ENCODE measurements at regions not wholly inside any gene's neighbourhood (a gene's known extent, or its start where the extent isn't known, plus 50 kb on each side); places are given as distances from the start of the nearest gene placed in this dataset.

- Histone ChIP-seq H3K4me3 (no peak overlapping the region), H3K9me3 (no peaks in the 10 kb centered on the region), H3K27me3 (ENCODE audit: insufficient read depth in 3 of 3, low read length in 2 of 3) (peaks cover 0 to 7% (median 3%) of the 10 kb centered on the region in 3 donors), H3K27ac (no peak overlapping the region), H3K36me3 (ENCODE audit: insufficient read depth in 1 of 2, low read depth in 1 of 2) (no peaks in the 10 kb centered on the region), H3K4me1 (no peaks in the 10 kb centered on the region)
- TF ChIP-seq CTCF (IDR thresholded peaks at IDR 0.05): no peak
- DNase-seq (no peak), ATAC-seq (no peak)
- intact Hi-C loops (cut with DNase I): no loop called here
These were observed 104.4 kb upstream of the MOCS1 start for GRCh38 chr6:40038626-40039025.

- no peaks in the 10 kb centered on the region for H3K4me1 ChIP-seq
- H3K27me3 ChIP-seq (ENCODE audit: insufficient read depth in 3 of 3, low read length in 2 of 3): peaks cover 0 to 7% (median 3%) of the 10 kb centered on the region in 3 donors
- H3K4me3 ChIP-seq: no peak overlapping the region
- no peak for DNase-seq
- no peak for TF ChIP-seq CTCF (IDR thresholded peaks at IDR 0.05)
- no peak for ATAC-seq
- no peaks in the 10 kb centered on the region for H3K9me3 ChIP-seq
- intact Hi-C loops (cut with DNase I): no loop called here
- H3K36me3 ChIP-seq (ENCODE audit: insufficient read depth in 1 of 2, low read depth in 1 of 2): no peaks in the 10 kb centered on the region
- no peak overlapping the region for H3K27ac ChIP-seq
These were observed 103.0 kb upstream of the MOCS1 start for GRCh38 chr6:40037271-40037670.

DNA sequence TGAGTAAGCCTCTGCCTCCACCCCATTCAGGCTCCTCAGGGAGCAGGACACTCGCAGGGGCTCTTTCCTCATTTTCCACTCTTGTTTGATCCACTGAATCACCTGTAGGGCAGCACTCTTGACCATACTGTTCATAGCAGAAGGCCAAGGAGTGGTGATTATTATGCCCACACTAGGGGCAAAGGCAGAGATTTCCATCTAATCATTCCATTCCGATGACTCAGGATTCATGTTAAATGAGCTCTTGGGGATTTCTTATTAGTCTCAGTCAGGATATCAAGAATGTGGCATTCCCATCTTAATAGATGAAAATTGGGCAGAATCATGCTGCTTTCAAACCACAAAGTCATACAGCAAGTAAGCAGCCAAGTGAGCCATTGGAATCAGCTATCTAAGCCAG lies 101.9 kb upstream of the MOCS1 start:
- intact Hi-C loops (cut with DNase I): no loop called here
- no peak overlapping the region for H3K4me3 ChIP-seq
- WGBS, 3 donors: 54 to 61% (median 60%) methylated on average over 2 of the region's 2 CpGs
- DNase-seq (no peak), ATAC-seq (no peak)
- H3K27me3 ChIP-seq (ENCODE audit: insufficient read depth in 3 of 3, low read length in 2 of 3): peaks cover 0 to 7% (median 3%) of the 10 kb centered on the region in 3 donors
- H3K36me3 ChIP-seq (ENCODE audit: insufficient read depth in 1 of 2, low read depth in 1 of 2): no peaks in the 10 kb centered on the region
- no peak overlapping the region for H3K27ac ChIP-seq
- TF ChIP-seq CTCF (IDR thresholded peaks at IDR 0.05): no peak
- no peaks in the 10 kb centered on the region for H3K9me3 ChIP-seq
- H3K4me1 ChIP-seq: no peaks in the 10 kb centered on the region

DNA sequence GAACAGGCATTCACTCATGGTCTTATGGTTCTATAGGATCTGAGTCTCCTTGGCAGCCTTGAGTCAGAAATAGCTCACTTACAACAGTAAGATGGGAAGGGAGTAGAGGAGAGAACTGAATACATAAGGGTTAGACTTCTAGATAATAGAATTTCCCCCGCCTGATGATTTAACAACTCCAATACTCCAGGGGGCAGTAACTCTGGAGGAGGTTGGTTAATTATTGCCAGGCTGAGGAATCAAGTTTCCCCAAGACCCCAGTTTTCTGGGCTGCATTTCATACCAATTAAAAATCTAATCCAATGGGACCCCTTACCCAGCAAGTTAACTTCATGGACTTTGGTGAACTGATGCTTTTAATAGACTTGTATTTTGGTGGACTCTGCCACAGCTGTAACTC lies 94.2 kb upstream of the MOCS1 start:
- no peaks in the 10 kb centered on the region for H3K36me3 ChIP-seq (ENCODE audit: insufficient read depth in 1 of 2, low read depth in 1 of 2)
- DNase-seq (no peak), ATAC-seq (no peak)
- 73 to 94% (median 79%) methylated on average over 1 of the region's 1 CpG for WGBS, 3 donors
- H3K9me3 ChIP-seq: no peaks in the 10 kb centered on the region
- intact Hi-C loops (cut with DNase I): no loop called here
- H3K4me1 ChIP-seq: no peaks in the 10 kb centered on the region
- H3K4me3 ChIP-seq: no peak overlapping the region
- no peak for TF ChIP-seq CTCF (IDR thresholded peaks at IDR 0.05)
- no peak overlapping the region for H3K27ac ChIP-seq
- peaks cover 0 to 5% (median 0%) of the 10 kb centered on the region in 3 donors for H3K27me3 ChIP-seq (ENCODE audit: insufficient read depth in 3 of 3, low read length in 2 of 3)

DNA sequence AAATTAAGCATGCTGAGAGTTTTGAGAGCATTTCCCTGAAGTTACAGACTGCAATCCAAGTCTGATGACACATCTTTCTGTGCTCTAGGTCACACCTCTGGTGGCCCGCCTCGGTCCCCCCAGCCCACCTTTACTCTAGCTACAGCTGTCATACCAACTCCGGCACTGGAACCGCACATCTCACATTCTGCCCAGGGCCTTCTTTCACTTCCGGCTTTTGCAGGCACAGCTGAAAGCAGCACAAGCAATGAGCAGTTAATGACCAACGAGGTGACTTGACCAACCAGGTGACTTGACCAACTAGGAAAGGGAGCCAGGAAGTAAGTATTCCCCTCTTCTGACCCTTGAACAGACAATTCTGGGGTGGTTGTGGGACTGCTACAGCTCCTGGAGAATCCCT lies 88.6 kb upstream of the MOCS1 start:
- DNase-seq (no peak), ATAC-seq (no peak)
- H3K27ac ChIP-seq: no peak overlapping the region
- 82 to 87% (median 86%) methylated on average over 6 of the region's 6 CpGs for WGBS, 3 donors
- H3K9me3 ChIP-seq: no peaks in the 10 kb centered on the region
- no peak overlapping the region for H3K4me3 ChIP-seq
- H3K27me3 ChIP-seq (ENCODE audit: insufficient read depth in 3 of 3, low read length in 2 of 3): peaks cover 0 to 5% (median 0%) of the 10 kb centered on the region in 3 donors
- no peaks in the 10 kb centered on the region for H3K36me3 ChIP-seq (ENCODE audit: insufficient read depth in 1 of 2, low read depth in 1 of 2)
- intact Hi-C loops (cut with DNase I): no loop called here
- TF ChIP-seq CTCF (IDR thresholded peaks at IDR 0.05): no peak
- H3K4me1 ChIP-seq: no peaks in the 10 kb centered on the region

Data from psoas muscle (tissue), 7 donors.